Thyroid gland (tissue), 4 donors: ENCODE measurements at regions not wholly inside any gene's neighbourhood (a gene's known extent, or its start where the extent isn't known, plus 50 kb on each side); places are given as distances from the start of the nearest gene placed in this dataset. TPM values are rescaled to one million over a fixed set of nuclear protein-coding genes. Genes with fewer than 3 reads are reported as not detected.

Source experiments
- DNase-seq, 2 donors: peaks; one replicate each; pipeline ENCODE4 v3.0.0-alpha.2; 2019
- H3K27ac ChIP-seq, 3 donors: fragments of 200-600 bp; sonication (generic); 1 replicate in 2 of 3; 2 replicates in 1 of 3; pipeline ENCODE4 v1.5.1; 2016 to 2019; ENCODE audit warnings: mild to moderate bottlenecking in 1 of 3, moderate library complexity in 1 of 3
- H3K27me3 ChIP-seq: fragments of 200-600 bp; sonication (generic); one replicate; pipeline ENCODE4 v1.5.1; 2019
- H3K36me3 ChIP-seq, 2 donors: fragments of 200-600 bp; sonication (generic); one replicate each; pipeline ENCODE4 v1.5.1; 2016 to 2019
- H3K4me1 ChIP-seq, 2 donors: fragments of 200-600 bp; sonication (generic); one replicate each; pipeline ENCODE4 v1.5.1; 2017 to 2019
- H3K4me3 ChIP-seq, 3 donors: fragments of 200-600 bp; sonication (generic); replicated peaks in 1 of 3; 1 replicate in 2 of 3; 2 replicates in 1 of 3; pipeline ENCODE4 v1.5.1; 2016; ENCODE audit warnings: mild to moderate bottlenecking in 1 of 3
- H3K9me3 ChIP-seq: fragments of 200-600 bp; sonication (generic); one replicate; pipeline ENCODE4 v1.5.1; 2017
- POLR2A ChIP-seq, 2 donors: fragments of 450-650 bp; IDR thresholded peaks; one replicate each; pipeline ENCODE4 v1.6.1; 2017; ENCODE audit warnings: antibody characterized with exemption in 2 of 2, mild to moderate bottlenecking in 2 of 2, moderate library complexity in 1 of 2
- WGBS, 2 donors: methylation state at CpG; one replicate each; pipeline ENCODE4 v1.1.5; 2017; 5-methylcytosine and 5-hydroxymethylcytosine counted together
- intact Hi-C: fragments of 100-400 bp; cut with DNase I; formaldehyde crosslinking; loops from one replicate; pipeline ENCODE4 v1.15.1; 2023
- small RNA-seq: library from RNA; depleted of rRNA; stranded (forward); fragments of <200 nt; gene quantifications from one replicate; pipeline ENCODE3, GENCODE V24; 2016
- TF ChIP-seq, protein P1 (sequence below), 6 experiments: fragments of 200-600 bp in 3 of 6; fragments of 450-650 bp in 3 of 6; sonication (generic) in 3 of 6; IDR thresholded peaks; one replicate each; pipeline ENCODE4 v1.5.1; 2016 to 2019; ENCODE audit warnings: antibody characterized with exemption in 6 of 6, mild to moderate bottlenecking in 2 of 6, inconsistent platforms in 1 of 6, moderate library complexity in 1 of 6

GRCh38 chr20:57111028-57111373 lies 155.4 kb downstream of the BMP7 start:
- Histone ChIP-seq H3K4me1 (no peaks in the 10 kb centered on the region), H3K4me3 (no peak overlapping the region), H3K27me3 (no peaks in the 10 kb centered on the region), H3K27ac (no peak overlapping the region), H3K36me3 (no peaks in the 10 kb centered on the region), H3K9me3 (no peaks in the 10 kb centered on the region)
- 92 to 96% methylated on average over 3 of the region's 3 CpGs for WGBS, 2 donors
- no peak for DNase-seq
- TF ChIP-seq, protein P1, sequence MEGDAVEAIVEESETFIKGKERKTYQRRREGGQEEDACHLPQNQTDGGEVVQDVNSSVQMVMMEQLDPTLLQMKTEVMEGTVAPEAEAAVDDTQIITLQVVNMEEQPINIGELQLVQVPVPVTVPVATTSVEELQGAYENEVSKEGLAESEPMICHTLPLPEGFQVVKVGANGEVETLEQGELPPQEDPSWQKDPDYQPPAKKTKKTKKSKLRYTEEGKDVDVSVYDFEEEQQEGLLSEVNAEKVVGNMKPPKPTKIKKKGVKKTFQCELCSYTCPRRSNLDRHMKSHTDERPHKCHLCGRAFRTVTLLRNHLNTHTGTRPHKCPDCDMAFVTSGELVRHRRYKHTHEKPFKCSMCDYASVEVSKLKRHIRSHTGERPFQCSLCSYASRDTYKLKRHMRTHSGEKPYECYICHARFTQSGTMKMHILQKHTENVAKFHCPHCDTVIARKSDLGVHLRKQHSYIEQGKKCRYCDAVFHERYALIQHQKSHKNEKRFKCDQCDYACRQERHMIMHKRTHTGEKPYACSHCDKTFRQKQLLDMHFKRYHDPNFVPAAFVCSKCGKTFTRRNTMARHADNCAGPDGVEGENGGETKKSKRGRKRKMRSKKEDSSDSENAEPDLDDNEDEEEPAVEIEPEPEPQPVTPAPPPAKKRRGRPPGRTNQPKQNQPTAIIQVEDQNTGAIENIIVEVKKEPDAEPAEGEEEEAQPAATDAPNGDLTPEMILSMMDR (IDR thresholded peaks at IDR 0.05), result no peak
- TF ChIP-seq POLR2A (IDR thresholded peaks at IDR 0.05), result no peak
- intact Hi-C loops, result no loop called here

GRCh38 chr20:57112448-57112847 lies 154.0 kb downstream of the BMP7 start:
- no peak for DNase-seq
- Histone ChIP-seq H3K27me3 (no peaks in the 10 kb centered on the region), H3K4me1 (no peaks in the 10 kb centered on the region), H3K9me3 (no peaks in the 10 kb centered on the region), H3K27ac (no peak overlapping the region), H3K36me3 (no peaks in the 10 kb centered on the region), H3K4me3 (no peak overlapping the region)
- intact Hi-C loops, result no loop called here
- 81 to 85% methylated on average over 8 of the region's 8 CpGs for WGBS, 2 donors
- TF ChIP-seq POLR2A (IDR thresholded peaks at IDR 0.05), result no peak
- TF ChIP-seq, protein P1 (IDR thresholded peaks at IDR 0.05), result no peak

DNA sequence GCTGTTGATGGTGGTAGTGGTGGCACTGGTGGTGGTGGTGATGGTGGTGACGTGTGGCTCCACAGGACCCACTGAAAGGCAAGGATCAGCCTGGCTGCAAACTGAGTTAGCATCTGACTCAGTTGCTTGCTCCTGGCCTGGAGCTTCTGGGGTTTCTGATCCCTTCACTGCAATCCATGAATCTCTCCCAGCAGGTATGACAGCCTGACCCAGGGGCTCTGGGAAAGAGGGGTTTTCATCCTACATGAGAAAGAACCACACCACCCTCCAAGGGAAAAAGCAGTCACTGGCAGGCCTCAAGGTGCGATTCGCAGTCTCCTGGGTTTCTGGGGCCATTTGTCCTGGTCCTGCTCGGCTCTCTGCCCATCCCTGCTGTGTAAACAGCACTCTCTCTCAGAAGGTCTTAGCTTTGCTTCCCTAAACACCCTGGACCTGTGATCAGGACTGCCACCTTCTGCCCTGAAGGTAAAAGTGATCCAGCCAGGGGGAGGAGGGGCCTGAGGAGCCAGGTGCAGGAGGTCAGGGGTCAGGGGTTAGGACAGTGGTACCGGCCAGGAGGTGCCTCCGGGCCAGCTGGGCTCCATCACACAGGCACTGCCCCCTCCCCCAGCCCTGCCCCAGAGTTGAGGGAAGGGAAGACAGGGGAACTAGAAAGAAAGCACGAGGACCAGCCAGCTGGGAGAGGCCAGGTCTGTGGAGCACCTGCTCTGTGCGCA lies 152.0 kb downstream of the BMP7 start:
- intact Hi-C loops, result no loop called here
- TF ChIP-seq, protein P1 (IDR thresholded peaks at IDR 0.05), result no peak
- TF ChIP-seq POLR2A (IDR thresholded peaks at IDR 0.05), result no peak

GRCh38 chr20:57117296-57117695 lies 149.1 kb downstream of the BMP7 start:
- H3K27ac ChIP-seq, result no peak overlapping the region
- TF ChIP-seq POLR2A (IDR thresholded peaks at IDR 0.05), result no peak
- DNase-seq, result no peak
- WGBS, 2 donors, result 82 to 97% methylated on average over 5 to 7 of the region's 7 CpGs
- no peak overlapping the region for H3K4me3 ChIP-seq
- intact Hi-C loops, result no loop called here
- no peaks in the 10 kb centered on the region for H3K36me3 ChIP-seq
- no peaks in the 10 kb centered on the region for H3K27me3 ChIP-seq
- H3K9me3 ChIP-seq, result no peaks in the 10 kb centered on the region
- no peaks in the 10 kb centered on the region for H3K4me1 ChIP-seq

More for the DNA sequence above, 152.0 kb downstream of the BMP7 start:
- no peaks in the 10 kb centered on the region for H3K4me1 ChIP-seq
- 71 to 72% methylated on average over 7 of the region's 8 CpGs for WGBS, 2 donors
- no peaks in the 10 kb centered on the region for H3K27me3 ChIP-seq
- H3K27ac ChIP-seq, result no peak overlapping the region
- no peak for DNase-seq
- no peaks in the 10 kb centered on the region for H3K36me3 ChIP-seq
- no peak overlapping the region for H3K4me3 ChIP-seq
- H3K9me3 ChIP-seq, result no peaks in the 10 kb centered on the region

DNA sequence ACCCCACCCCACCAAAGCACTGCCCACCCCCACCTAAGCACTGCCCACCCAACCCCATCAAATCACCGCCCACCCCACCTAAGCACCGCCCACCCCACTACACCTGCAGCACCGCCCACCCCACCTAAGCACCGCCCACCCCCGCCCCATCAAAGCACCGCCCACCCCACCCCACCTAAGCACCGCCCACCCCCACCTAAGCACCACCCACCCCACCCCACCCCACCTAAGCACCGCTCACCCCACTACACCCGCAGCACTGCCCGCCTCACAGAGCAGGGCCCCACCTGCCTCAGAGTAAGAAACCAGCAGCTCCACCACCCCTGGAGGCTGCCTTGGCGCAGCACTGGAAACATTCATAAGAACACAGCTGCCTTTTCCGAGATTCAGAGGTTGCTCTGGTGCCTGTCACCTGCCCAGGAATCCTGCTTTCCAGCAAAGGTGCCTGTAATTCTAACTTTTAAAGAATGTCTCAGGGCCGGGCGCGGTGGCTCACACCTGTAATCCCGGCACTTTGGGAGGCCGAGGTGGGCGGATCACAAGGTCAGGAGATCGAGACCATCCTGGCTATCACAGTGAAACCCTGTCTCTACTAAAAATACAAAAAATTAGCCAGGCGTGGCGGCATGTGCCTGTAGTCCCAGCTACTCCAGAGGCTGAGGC lies 148.2 kb downstream of the BMP7 start:
- intact Hi-C loops, result no loop called here
- no peaks in the 10 kb centered on the region for H3K4me1 ChIP-seq
- H3K9me3 ChIP-seq, result no peaks in the 10 kb centered on the region
- WGBS, 2 donors, result 86 to 91% methylated on average over 9 to 10 of the region's 21 CpGs
- no peak overlapping the region for H3K4me3 ChIP-seq
- H3K27me3 ChIP-seq, result no peaks in the 10 kb centered on the region
- TF ChIP-seq, protein P1 (IDR thresholded peaks at IDR 0.05), result no peak
- no peak for TF ChIP-seq POLR2A (IDR thresholded peaks at IDR 0.05)
- H3K36me3 ChIP-seq, result no peaks in the 10 kb centered on the region
- H3K27ac ChIP-seq, result no peak overlapping the region
- DNase-seq, result no peak

Small RNAs in the stretch of these regions (small RNA-seq; reads per million reads assigned to genes)
- not detected for gene RNU6-929P
